GM13977 (cell line): ENCODE measurements at regions not wholly inside any gene's neighbourhood (a gene's known extent, or its start where the extent isn't known, plus 50 kb on each side); places are given as distances from the start of the nearest gene placed in this dataset.

Experiments
- DNase-seq: peaks from one replicate; pipeline ENCODE4 v3.0.0; 2012; ENCODE audit warnings: low spot score
- CTCF ChIP-seq: IDR thresholded peaks from 2 replicates; pipeline ENCODE4 v1.5.1; 2012; ENCODE audit warnings: mild to moderate bottlenecking, control low read depth; ENCODE audit not compliant: insufficient read depth; ENCODE audit errors: extremely low read depth, missing control alignments
- in situ Hi-C: fragments of 300-500 bp; cut with MboI; formaldehyde crosslinking; loops from one replicate; pipeline ENCODE4 v1.12.0; 2022; ENCODE audit warnings: low sequenced_read_pairs, low pct_unique_long_range_greater_than_20kb, mixed read lengths, inconsistent platforms; ENCODE audit not compliant: unreplicated experiment

GRCh38 chr18:46271488-46271887, 167.3 kb downstream of the HAUS1 start:
- in situ Hi-C loops, result no loop called here
- no peak for TF ChIP-seq CTCF
- DNase-seq, result no peak

- TF ChIP-seq CTCF, result no peak
- no peak for DNase-seq
- in situ Hi-C loops, result no loop called here
Measured at GRCh38 chr18:46273861-46274260, 169.7 kb downstream of the HAUS1 start.

- in situ Hi-C loops, result no loop called here
- no peak for DNase-seq
Measured at GRCh38 chr18:46274266-46274665, 170.1 kb downstream of the HAUS1 start.

GRCh38 chr18:46275370-46275769, 171.2 kb downstream of the HAUS1 start:
- no peak for DNase-seq
- in situ Hi-C loops, result loop anchor here (5.0 to 25.0 kb wide), 2 partner anchors 212 to 382 kb away; partner anchors contain the start of gene LOXHD1
- no peak for TF ChIP-seq CTCF

More at GRCh38 chr18:46274266-46274665, 170.1 kb downstream of the HAUS1 start:
- no peak for TF ChIP-seq CTCF

GRCh38 chr18:46276748-46277147, 172.6 kb downstream of the HAUS1 start:
- in situ Hi-C loops, result loop anchor here (5.0 to 25.0 kb wide), 2 partner anchors 211 to 381 kb away; partner anchors contain the start of gene LOXHD1
- DNase-seq, result no peak
- no peak for TF ChIP-seq CTCF

- no peak for TF ChIP-seq CTCF
- DNase-seq, result no peak
- in situ Hi-C loops, result loop anchor here (5.0 to 25.0 kb wide), 2 partner anchors 209 to 379 kb away; partner anchors contain the start of gene LOXHD1
Measured at GRCh38 chr18:46278481-46279465, 174.6 kb downstream of the HAUS1 start.
